CD4-positive, alpha-beta T cell treated with Interleukin-10 for 1 hour (primary cell): ENCODE measurements at regions not wholly inside any gene's neighbourhood (a gene's known extent, or its start where the extent isn't known, plus 50 kb on each side); places are given as distances from the start of the nearest gene placed in this dataset.

Source experiments
- DNase-seq: peaks from one replicate; pipeline ENCODE4 v3.0.0-alpha.2; 2020

- no peak for DNase-seq
Observed at GRCh38 chr2:180443888-180444287, 436.8 kb upstream of the CWC22 start.

- no peak for DNase-seq
Observed at GRCh38 chr2:180442860-180443644, 436.0 kb upstream of the CWC22 start.

GRCh38 chr2:180419212-180419611, 412.1 kb upstream of the CWC22 start:
- DNase-seq = no peak

- DNase-seq = no peak
Observed at GRCh38 chr2:180416627-180417026, 409.5 kb upstream of the CWC22 start.

GRCh38 chr2:180413336-180413735, 406.2 kb upstream of the CWC22 start:
- DNase-seq = no peak

- no peak for DNase-seq
Observed at GRCh38 chr2:180412219-180412618, 405.1 kb upstream of the CWC22 start.

- no peak for DNase-seq
Observed at GRCh38 chr2:180411661-180412060, 404.6 kb upstream of the CWC22 start.

- no peak for DNase-seq
Observed at GRCh38 chr2:180406687-180407086, 399.6 kb upstream of the CWC22 start.

- DNase-seq = no peak
Observed at GRCh38 chr2:180405520-180405919, 398.4 kb upstream of the CWC22 start.

GRCh38 chr2:180394305-180394704, 387.2 kb upstream of the CWC22 start:
- DNase-seq = no peak

- no peak for DNase-seq
Observed at GRCh38 chr2:180385601-180386201, 378.6 kb upstream of the CWC22 start.

GRCh38 chr2:180376066-180376465, 369.0 kb upstream of the CWC22 start:
- DNase-seq = no peak

- no peak for DNase-seq
Observed at GRCh38 chr2:180374502-180375281, 367.6 kb upstream of the CWC22 start.

- DNase-seq = no peak
Observed at GRCh38 chr2:180370511-180371205, 363.6 kb upstream of the CWC22 start.

- no peak for DNase-seq
Observed at GRCh38 chr2:180368881-180369280, 361.8 kb upstream of the CWC22 start.

GRCh38 chr2:180367815-180368214, 360.7 kb upstream of the CWC22 start:
- DNase-seq = no peak

GRCh38 chr2:180366481-180366880, 359.4 kb upstream of the CWC22 start:
- no peak for DNase-seq

GRCh38 chr2:180364719-180365118, 357.6 kb upstream of the CWC22 start:
- no peak for DNase-seq

- DNase-seq = no peak
Observed at GRCh38 chr2:180360283-180360618, 353.2 kb upstream of the CWC22 start.

- peak; percentile 31 for DNase-seq
Observed at GRCh38 chr2:180359522-180360282, 352.6 kb upstream of the CWC22 start.

- no peak for DNase-seq
Observed at GRCh38 chr2:180358458-180358857, 351.4 kb upstream of the CWC22 start.

- DNase-seq = no peak
Observed at GRCh38 chr2:180356676-180357075, 349.6 kb upstream of the CWC22 start.

- DNase-seq = no peak
Observed at GRCh38 chr2:180352620-180353019, 345.5 kb upstream of the CWC22 start.
